GM21723 (cell line): ENCODE measurements at regions not wholly inside any gene's neighbourhood (a gene's known extent, or its start where the extent isn't known, plus 50 kb on each side); places are given as distances from the start of the nearest gene placed in this dataset.

ENCODE experiments used
- ATAC-seq: cut with Tn5 transposase; IDR thresholded peaks from one replicate; pipeline ENCODE4 v1.9.1; 2021; ENCODE audit warnings: mild to moderate bottlenecking, moderate library complexity; ENCODE audit not compliant: unreplicated experiment

DNA sequence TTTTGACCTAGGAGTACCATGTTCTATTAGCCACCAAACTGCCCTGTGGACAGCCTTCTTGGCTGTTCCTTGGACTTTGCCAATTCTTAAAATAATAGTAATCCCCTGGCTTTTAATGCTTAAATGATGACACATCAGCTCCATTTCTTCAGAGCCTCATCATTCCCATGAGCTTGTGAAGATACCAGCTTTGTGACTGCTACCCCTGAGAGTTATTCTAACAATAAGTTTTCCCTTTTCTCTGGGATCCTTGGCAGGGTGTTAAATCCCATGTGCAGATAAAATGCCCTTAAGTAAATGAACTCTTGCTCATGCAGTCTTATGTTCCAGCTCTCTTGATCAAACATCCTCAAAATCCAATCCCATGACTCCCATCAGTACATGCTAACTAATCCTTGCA lies 415.3 kb downstream of the CETN3 start:
- no peak for ATAC-seq

DNA sequence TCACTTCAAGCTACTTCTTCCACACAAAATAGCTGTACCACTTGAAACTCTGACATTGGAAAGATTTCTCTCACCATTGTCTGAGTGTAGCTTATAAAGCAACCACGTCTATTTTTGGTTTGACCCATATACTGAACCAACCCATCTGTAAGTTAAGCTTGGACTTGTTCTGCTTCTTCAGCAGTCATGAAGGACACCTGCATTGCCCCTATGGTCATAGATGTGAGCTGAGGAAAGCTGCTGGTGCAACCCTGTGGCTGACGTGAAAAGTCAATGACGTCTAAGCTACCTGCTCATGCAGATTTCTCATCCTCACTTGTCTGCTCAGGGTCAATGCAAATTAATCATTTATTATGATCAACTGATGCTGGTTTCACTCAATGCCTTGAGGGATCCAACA lies 417.4 kb downstream of the CETN3 start:
- ATAC-seq: no peak

DNA sequence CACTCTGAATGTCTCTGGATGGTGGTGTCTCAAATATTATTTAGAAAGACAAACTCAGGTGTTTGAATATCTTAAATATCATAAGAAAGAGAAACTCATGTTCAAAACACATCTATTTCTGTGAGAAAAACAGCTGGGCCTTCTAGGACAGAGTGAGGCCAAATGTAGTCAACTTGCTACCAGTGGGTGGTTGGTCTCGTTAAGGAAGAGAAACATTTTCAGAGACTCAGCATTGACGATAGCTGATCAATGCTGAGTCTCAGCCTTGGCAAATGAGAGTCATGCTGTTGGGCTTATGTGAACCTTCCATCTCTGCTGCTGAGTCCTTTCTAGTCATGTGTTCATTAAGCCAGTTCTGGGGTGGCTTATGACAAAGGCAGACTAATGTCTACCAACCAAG lies 418.0 kb downstream of the CETN3 start:
- no peak for ATAC-seq

DNA sequence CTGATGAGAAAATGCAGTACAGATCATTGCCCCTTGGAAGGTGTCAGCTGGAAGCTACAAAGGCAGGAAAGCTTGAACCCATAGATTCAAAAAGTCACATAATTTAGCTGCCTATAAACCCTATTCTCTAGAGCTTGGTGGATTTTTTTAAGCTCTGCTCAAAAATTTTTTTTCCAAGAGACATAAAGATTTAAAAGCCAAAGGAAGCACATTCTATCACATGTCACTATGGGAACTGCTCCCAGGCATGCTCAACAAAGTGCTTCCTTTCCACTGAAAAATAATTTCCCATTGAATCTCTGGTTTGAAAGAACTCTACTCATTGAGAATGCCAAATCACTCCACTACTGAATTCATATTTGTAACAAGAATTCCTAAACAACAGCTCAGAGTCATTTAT lies 419.8 kb downstream of the CETN3 start:
- no peak for ATAC-seq

DNA sequence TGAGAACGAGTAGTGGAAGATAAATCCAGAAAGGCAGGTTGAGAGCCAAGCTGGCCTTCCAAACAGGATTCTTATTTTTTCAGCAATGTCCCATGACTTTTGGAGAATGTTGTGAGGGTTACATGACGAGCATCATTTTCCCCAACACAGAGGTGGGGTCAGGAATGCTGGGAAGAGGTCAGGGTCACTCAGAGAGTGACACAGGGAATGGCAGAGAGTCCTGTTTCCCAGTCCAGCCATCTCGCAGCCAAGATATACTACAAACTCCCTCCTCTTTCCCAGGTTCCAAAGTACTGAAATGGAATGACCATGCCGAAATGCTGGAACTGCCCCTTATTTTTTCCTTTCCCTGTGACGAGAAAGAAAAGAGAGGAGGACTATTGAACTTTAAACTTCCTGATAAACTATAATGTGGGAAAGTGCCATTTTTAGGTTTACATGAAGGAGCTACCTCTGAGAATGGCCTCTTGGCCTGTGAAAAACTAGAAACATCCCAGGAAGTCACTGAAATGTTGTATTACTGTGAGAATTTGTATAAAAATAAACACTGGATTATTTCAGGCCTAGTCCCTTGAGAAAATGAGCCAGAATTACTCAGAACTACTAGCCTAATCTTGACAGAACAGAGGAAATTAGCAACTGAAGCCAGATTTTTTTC lies 420.4 kb downstream of the CETN3 start:
- no peak for ATAC-seq

DNA sequence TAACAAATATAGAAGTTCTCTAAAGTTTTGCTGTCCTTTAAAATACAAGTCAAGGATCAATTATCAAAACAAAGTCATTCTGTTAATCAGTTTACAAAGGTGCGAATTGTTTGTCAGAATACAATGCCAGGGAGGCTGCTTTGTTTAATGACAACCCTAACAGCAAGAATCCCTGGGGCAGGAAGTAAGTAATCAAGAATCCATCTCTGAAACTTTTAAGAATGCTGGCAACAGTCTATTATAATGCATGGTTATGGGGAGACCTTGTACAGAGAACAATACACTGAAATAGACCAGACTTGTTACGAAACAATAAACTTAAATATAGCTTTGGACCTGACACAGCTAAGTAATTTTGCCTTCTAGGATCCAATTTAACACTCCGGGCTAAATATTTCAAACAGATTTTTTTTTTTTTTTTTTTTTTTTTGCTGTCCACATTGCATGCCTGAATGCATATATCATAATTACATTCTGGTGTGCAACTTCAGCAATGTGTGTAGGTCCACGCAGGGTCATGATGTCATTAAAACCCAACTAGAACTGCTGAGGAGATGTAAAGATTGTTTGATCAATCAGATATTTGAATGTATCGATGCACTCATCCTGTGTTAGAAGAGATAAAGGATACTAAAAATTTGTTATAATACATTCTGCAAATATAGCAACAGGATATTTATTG lies 421.3 kb downstream of the CETN3 start:
- no peak for ATAC-seq

DNA sequence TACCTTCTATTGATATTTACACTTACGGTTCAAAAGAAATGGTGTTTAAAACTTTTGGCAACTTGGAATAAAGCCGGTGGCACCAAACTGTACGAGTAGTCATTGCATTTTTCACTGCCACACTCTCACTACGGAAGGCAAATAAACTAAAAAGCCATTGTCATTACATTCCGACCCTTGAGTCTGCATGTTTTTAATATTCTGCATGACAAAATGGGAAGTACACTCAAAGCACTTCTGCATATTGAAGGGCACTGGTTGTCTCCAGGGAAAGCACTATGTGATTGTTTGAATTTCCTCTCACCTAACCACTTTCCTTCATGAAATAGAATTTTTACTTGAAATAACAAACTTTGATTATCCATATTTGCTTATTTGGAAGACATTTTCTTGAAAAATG lies 426.3 kb downstream of the CETN3 start:
- ATAC-seq: no peak

DNA sequence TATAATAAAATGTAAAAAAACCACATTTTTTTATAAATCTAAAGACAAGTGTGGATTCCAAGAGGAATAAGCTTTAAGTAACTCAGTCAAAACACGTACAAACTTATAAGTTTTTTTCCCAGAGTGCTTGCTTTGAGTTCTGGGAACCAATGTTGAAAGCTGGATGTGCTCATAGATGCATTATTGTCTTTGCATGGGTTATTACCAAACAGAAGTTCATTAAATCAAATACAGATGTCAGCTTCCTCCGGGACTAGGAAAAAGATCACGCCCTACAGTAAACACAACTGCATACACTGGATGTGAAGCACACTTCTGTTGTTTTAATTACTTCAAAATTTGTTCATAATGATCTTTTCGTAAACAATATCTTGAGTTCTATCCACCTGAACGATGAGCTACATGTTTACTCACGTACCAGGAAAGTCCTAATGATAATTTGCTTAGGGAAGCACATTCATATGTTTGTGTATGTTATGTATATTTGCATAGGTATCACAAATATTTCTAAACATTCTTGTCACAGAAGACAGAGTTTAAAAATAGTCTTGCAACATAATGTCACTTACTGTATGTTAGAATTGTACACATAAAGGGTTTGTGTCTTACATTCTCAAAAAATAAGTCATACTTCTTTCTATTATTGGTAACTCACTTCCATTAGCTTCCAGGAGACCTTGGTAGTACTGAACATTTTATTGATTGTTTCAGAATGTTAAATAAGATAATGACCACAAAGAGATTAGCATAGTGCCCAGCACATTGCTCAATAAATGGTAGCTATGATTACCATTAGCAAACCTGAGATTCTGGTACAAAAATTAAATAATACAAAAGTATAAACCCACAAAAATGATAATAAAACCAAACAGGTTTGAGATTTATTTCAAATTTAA lies 427.4 kb downstream of the CETN3 start:
- no peak for ATAC-seq

DNA sequence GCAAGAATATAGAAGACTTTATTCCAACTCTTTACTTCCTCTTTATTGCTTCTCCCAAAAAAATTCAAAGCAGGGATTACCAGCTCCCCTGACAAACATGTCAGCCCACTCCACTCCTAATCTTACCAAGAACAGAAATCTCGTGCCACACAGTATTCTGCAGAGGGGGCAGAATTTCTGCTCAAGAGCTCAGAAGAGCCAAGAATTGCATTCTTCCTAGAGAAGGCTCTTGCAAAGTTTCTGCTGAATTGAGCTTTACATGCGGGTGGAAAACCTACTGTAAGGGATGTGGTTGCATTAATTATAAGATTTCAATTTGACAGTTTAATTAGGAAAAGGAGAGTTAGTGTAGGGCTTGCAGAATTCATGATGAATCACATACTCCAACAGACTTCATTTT lies 428.5 kb downstream of the CETN3 start:
- no peak for ATAC-seq

DNA sequence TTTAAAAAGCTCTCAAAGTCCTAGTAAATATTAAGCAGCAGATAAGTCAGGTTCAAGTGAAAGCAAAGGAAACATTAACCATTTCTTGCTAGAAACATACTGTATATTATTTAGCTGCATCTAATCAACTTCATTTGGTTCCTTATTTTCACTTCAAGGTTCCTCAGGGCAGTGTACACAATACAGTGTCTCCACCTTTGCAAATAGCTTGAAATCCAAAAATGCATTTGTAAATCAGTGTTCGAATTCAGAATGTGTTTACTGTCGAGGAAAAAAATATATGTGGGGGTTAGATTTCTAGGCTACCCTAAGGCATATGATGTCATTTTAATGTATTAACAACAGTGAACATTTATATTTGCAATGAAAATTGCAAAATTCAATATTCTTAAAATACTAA lies 436.0 kb downstream of the CETN3 start:
- ATAC-seq: no peak

DNA sequence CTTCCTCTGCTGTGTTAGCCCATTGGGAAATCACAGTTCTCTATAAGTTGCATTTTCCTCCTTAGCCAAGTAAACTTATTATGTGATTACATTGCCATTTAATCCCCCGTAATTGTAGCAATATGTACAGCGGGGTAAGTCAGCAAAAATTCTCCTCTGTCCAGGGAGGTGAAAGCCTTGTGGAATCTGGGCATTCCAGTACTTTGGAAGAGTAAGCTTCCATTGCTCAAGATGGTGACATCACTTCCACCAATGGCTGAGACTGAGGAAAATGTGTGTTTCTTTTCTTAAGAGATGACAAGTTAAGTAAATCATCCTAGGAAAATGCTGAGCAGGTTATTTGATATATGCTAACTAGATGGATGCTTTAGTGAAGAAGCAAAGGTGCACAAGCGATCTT lies 436.7 kb downstream of the CETN3 start:
- no peak for ATAC-seq

DNA sequence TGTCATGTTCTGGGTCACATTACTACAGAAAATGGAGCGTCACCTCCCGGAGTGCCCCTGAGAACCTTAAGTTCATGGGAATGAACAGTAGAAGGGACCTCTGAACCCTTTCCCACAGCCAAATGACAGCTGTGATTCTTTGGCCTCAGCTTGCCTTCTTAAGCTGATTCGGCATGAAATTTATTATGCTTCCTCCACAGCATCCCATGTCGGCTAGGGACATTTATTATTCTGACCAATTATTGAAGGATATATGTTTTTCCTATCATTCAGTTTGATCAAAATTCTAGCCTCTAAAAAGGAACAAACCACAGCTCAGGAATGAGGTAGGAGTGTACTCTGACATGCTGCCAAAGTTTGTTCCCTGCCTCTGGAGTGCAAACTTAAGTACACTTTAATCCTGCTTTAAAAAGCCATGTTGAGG lies 440.6 kb downstream of the CETN3 start:
- no peak for ATAC-seq

DNA sequence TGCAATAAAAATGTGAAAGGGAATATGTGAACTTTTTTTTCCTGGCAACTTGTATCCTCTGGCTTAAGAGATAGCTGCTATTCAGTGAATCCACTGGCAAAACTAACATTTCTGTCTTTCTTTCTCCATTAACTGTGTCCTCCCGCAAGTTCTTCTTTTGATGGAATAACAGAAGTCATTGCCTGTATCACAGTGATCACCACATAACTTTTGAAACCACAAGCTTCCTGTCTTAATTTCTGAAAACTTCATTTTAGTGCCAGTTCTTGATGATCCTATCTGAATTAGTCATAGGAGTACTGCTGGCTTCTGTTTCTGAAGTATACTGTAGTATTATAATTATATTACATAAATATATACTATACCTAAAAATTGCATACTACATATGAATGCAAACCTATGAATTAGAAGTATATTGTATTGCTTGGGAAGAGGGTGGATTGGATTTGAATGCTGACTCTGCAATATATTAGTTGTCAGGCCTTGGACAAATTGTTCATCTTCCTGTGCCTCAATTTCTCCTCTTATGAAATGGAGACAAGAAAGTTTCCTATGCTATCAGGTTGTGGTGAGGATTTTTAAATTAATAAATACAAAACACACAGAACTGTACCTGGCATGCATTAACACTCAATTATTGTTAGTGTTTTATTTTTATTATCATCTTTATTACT lies 441.6 kb downstream of the CETN3 start:
- no peak for ATAC-seq

DNA sequence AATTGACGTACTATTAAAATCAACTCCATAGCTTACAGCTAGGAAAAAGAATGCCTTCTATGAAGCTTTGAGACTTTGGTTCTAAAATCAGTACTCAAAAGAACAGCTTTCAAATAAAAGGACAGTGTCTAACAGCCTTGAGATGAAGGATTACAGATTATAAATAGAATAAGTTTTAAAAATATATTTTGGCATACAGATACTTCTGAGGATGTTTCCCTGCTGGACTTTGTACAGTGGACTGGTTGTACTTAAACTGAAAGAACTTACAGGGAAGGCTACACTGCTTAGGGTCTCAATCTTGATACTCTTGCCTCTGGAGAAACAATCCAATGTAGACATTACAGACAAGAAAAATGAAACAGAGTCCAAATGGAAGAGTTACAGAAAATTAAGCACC lies 452.7 kb downstream of the CETN3 start:
- ATAC-seq: no peak

DNA sequence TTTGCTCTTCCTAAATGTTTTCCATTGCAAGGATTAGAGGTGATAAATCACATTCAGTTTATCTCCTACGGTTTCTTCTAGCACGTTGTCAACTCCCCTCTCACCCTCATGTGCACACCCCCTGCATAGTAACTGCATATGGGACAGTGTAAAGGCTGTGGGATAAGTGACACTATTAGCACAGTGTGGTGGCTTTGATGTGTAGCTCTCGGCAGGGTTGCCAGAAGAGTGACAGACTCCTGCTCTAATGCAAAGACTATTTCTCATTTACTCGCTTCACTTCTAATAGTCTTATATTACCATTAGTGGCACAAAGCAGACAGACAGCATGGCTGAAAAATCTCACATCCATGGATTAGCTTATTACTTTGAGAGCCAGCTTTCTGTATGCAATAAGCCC lies 454.6 kb downstream of the CETN3 start:
- ATAC-seq: no peak

DNA sequence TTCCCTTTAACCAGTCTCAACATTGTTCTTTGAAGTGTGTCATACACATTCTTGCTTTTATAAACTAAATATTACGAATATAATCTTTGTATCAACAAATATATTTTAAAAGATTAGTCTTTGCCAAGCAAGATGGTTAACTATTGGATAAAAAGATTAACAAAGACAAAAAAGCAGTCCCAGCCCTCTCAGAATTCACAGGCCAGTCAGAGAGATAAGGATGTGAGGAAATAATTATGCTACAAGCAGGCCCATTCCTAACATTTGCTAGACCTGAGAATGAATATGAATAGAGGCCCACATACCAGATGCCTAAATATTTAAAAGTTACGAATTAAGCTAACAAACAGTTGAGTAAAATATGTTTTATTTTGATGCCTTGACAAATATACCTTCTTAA lies 457.7 kb downstream of the CETN3 start:
- no peak for ATAC-seq

DNA sequence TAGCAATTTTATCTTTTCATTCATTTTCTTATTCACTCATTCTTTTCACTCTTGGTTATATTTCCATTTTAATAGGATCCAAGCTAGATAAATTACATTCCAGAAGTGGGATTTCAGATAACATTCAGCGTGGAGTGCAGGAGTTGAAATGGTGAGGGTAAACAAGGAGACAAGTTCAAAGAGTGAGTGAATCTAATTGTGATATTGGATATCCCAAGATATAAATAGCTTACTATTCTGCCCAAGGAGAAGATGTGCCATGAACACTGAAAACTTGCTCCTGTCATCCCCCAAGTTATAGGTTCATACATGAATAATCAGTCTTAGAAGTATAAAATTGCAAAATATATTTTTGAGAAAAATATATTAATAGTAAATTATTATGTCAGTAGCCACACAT lies 459.3 kb downstream of the CETN3 start:
- no peak for ATAC-seq

DNA sequence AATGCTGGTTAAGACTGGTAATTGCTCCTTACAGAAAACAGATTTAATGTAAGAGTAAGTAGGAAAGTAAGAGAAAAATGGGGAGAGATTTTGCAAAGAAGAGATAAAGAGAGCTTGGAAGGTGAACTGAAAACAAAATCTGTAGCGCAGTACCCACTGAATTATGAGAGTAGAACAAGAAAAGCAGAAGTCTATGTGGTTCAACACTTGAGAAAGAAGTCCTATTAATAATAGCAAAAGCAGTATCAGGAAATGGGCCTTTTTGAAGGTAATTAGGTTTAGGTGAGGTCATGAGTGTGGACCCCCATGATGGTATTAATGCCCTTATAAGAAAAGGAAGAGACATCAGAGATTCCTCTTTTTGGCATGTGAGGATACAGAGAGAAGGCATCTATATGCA lies 460.6 kb downstream of the CETN3 start:
- ATAC-seq: peak; percentile 56

DNA sequence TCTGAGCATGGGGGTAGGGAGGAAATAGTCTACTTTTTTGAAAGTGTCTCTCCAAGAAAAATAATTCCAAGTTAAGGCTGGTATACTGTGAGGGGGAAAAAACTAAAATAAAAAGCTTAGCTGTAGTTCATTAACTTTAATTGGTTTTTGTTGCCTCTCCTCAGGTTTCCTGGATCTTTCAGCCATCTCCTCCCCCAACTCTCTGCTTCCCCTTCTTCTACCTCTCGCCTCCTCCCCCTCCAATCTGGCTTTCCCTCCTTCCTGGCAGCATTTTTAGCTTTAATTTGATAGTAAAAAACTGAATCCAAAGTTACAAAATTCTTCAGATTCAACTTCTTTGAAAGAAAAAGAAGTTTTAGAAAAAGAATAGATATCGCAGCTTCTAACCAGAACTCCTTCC lies 462.6 kb downstream of the CETN3 start:
- no peak for ATAC-seq

DNA sequence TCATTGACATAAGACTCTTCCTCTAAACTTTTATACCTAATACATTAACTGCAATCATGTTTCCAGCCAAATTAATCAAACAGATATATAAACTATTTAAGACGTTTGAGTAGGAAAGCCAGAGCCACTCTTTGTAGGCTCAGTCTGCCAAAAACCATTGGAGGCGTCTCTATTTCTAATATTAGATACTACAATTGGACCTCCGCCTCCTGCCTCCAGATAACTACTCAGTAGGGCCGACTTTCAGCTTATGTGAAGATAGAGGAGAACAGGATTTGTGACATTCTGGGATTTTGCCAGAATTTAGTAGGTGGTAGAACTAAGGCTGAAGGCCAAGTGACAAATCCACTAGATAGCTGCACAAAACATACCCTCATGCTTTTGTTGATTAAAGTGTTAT lies 463.0 kb downstream of the CETN3 start:
- ATAC-seq: no peak

DNA sequence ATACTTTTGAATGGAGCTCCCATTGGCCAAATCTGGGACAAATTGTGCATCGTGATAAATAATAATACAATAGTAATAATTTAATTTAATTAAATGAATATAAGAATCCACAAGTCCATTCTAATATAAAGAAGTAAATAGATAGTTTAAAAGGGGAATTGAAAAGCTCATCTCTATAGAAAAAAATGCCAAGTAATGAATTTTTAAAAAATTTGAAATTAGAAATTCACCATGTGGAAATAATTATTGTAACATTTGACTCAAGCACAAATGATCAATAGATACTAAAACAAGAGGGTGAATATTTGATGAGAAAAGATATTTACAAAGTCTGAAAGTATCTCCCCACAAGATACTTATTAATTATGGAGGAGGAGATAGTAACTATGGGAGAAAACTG lies 467.4 kb downstream of the CETN3 start:
- no peak for ATAC-seq
